Activated naive CD8-positive, alpha-beta T cell (primary cell): ENCODE measurements at regions not wholly inside any gene's neighbourhood (a gene's known extent, or its start where the extent isn't known, plus 50 kb on each side); places are given as distances from the start of the nearest gene placed in this dataset.
"Not testable (repeated sequence)": the region's sequence is repeated elsewhere in the genome, so short reads cannot be mapped to it uniquely, and the experiment has no call there.

ENCODE experiments used
- H3K27ac Mint-ChIP-seq: one replicate; pipeline ENCODE4 v1.8.0; 2021; ENCODE audit warnings: mixed read lengths
- H3K27me3 Mint-ChIP-seq: one replicate; pipeline ENCODE4 v1.8.0; 2021; ENCODE audit warnings: mixed read lengths
- H3K36me3 Mint-ChIP-seq: one replicate; pipeline ENCODE4 v1.8.0; 2021; ENCODE audit warnings: mixed read lengths
- H3K4me1 Mint-ChIP-seq: one replicate; pipeline ENCODE4 v1.8.0; 2021; ENCODE audit warnings: low read depth, mixed read lengths
- H3K4me3 Mint-ChIP-seq: one replicate; pipeline ENCODE4 v1.8.0; 2021; ENCODE audit warnings: mild to moderate bottlenecking, mixed read lengths
- H3K9me3 Mint-ChIP-seq: one replicate; pipeline ENCODE4 v1.8.0; 2021; ENCODE audit warnings: low read depth, mixed read lengths

- H3K27me3 Mint-ChIP-seq = peaks cover 29% of the 10 kb centered on the region
These were observed 51.2 kb upstream of the LBX1 start for GRCh38 chr10:101280511-101280910.

GRCh38 chr10:101280921-101281320, 51.7 kb upstream of the LBX1 start:
- H3K4me3 Mint-ChIP-seq, H3K36me3 Mint-ChIP-seq, H3K9me3 Mint-ChIP-seq, H3K4me1 Mint-ChIP-seq, H3K27ac Mint-ChIP-seq: not testable (repeated sequence)
- H3K27me3 Mint-ChIP-seq = peaks cover 29% of the 10 kb centered on the region

More at GRCh38 chr10:101280511-101280910, 51.2 kb upstream of the LBX1 start:
- no peak overlapping the region for H3K4me3 Mint-ChIP-seq
- no peaks in the 10 kb centered on the region for H3K9me3 Mint-ChIP-seq
- no peak overlapping the region for H3K27ac Mint-ChIP-seq
- no peaks in the 10 kb centered on the region for H3K36me3 Mint-ChIP-seq
- peaks cover 2% of the 10 kb centered on the region for H3K4me1 Mint-ChIP-seq

- Mint-ChIP-seq H3K27me3 (peaks cover 32% of the 10 kb centered on the region), H3K4me1 (peaks cover 2% of the 10 kb centered on the region), H3K9me3 (no peaks in the 10 kb centered on the region), H3K4me3 (no peak overlapping the region), H3K27ac (no peak overlapping the region), H3K36me3 (no peaks in the 10 kb centered on the region)
These were observed 53.7 kb upstream of the LBX1 start for GRCh38 chr10:101282947-101283346.

- H3K27ac Mint-ChIP-seq = no peak overlapping the region
- H3K27me3 Mint-ChIP-seq = peaks cover 34% of the 10 kb centered on the region
- no peaks in the 10 kb centered on the region for H3K9me3 Mint-ChIP-seq
- no peaks in the 10 kb centered on the region for H3K36me3 Mint-ChIP-seq
- H3K4me3 Mint-ChIP-seq = no peak overlapping the region
- H3K4me1 Mint-ChIP-seq = peaks cover 2% of the 10 kb centered on the region
These were observed 54.5 kb upstream of the LBX1 start for GRCh38 chr10:101283762-101284100.

GRCh38 chr10:101284101-101284743, 55.0 kb upstream of the LBX1 start:
- Mint-ChIP-seq H3K36me3 (no peaks in the 10 kb centered on the region), H3K9me3 (no peaks in the 10 kb centered on the region), H3K27ac (no peak overlapping the region), H3K4me1 (peaks cover 2% of the 10 kb centered on the region), H3K4me3 (peak overlapping the region; percentile 32), H3K27me3 (peaks cover 33% of the 10 kb centered on the region)

- no peak overlapping the region for H3K27ac Mint-ChIP-seq
- peaks cover 40% of the 10 kb centered on the region for H3K27me3 Mint-ChIP-seq
- H3K4me3 Mint-ChIP-seq = no peak overlapping the region
- peaks cover 2% of the 10 kb centered on the region for H3K4me1 Mint-ChIP-seq
- no peaks in the 10 kb centered on the region for H3K36me3 Mint-ChIP-seq
- H3K9me3 Mint-ChIP-seq = no peaks in the 10 kb centered on the region
These were observed 55.6 kb upstream of the LBX1 start for GRCh38 chr10:101284744-101285463.

GRCh38 chr10:101285519-101286070, 56.3 kb upstream of the LBX1 start:
- Mint-ChIP-seq H3K36me3 (no peaks in the 10 kb centered on the region), H3K4me3 (no peak overlapping the region), H3K27me3 (peaks cover 47% of the 10 kb centered on the region), H3K4me1 (peaks cover 4% of the 10 kb centered on the region), H3K27ac (no peak overlapping the region), H3K9me3 (no peaks in the 10 kb centered on the region)

GRCh38 chr10:101286248-101287046, 57.2 kb upstream of the LBX1 start:
- Mint-ChIP-seq H3K27ac (no peak overlapping the region), H3K4me3 (no peak overlapping the region), H3K4me1 (peaks cover 10% of the 10 kb centered on the region), H3K36me3 (no peaks in the 10 kb centered on the region), H3K27me3 (peaks cover 48% of the 10 kb centered on the region), H3K9me3 (no peaks in the 10 kb centered on the region)

- no peaks in the 10 kb centered on the region for H3K36me3 Mint-ChIP-seq
- no peak overlapping the region for H3K4me3 Mint-ChIP-seq
- H3K27ac Mint-ChIP-seq = no peak overlapping the region
- H3K27me3 Mint-ChIP-seq = peaks cover 42% of the 10 kb centered on the region
- no peaks in the 10 kb centered on the region for H3K9me3 Mint-ChIP-seq
- H3K4me1 Mint-ChIP-seq = peaks cover 10% of the 10 kb centered on the region
These were observed 58.1 kb upstream of the LBX1 start for GRCh38 chr10:101287183-101287996.

- no peak overlapping the region for H3K4me3 Mint-ChIP-seq
- H3K27me3 Mint-ChIP-seq = peaks cover 37% of the 10 kb centered on the region
- H3K27ac Mint-ChIP-seq = no peak overlapping the region
- H3K36me3 Mint-ChIP-seq = no peaks in the 10 kb centered on the region
- H3K9me3 Mint-ChIP-seq = no peaks in the 10 kb centered on the region
- H3K4me1 Mint-ChIP-seq = peaks cover 10% of the 10 kb centered on the region
These were observed 58.9 kb upstream of the LBX1 start for GRCh38 chr10:101287997-101288635.

GRCh38 chr10:101289541-101289940, 60.3 kb upstream of the LBX1 start:
- peaks cover 38% of the 10 kb centered on the region for H3K27me3 Mint-ChIP-seq
- peaks cover 7% of the 10 kb centered on the region for H3K4me1 Mint-ChIP-seq
- no peak overlapping the region for H3K27ac Mint-ChIP-seq
- H3K9me3 Mint-ChIP-seq = no peaks in the 10 kb centered on the region
- H3K4me3 Mint-ChIP-seq = no peak overlapping the region
- no peaks in the 10 kb centered on the region for H3K36me3 Mint-ChIP-seq

- H3K27ac Mint-ChIP-seq = no peak overlapping the region
- peaks cover 7% of the 10 kb centered on the region for H3K4me1 Mint-ChIP-seq
- H3K36me3 Mint-ChIP-seq = no peaks in the 10 kb centered on the region
- H3K4me3 Mint-ChIP-seq = peak overlapping the region; percentile 65
- H3K27me3 Mint-ChIP-seq = peaks cover 34% of the 10 kb centered on the region
- H3K9me3 Mint-ChIP-seq = no peaks in the 10 kb centered on the region
These were observed 61.2 kb upstream of the LBX1 start for GRCh38 chr10:101290431-101290830.

GRCh38 chr10:101290881-101291280, 61.6 kb upstream of the LBX1 start:
- Mint-ChIP-seq H3K27me3 (peaks cover 38% of the 10 kb centered on the region), H3K36me3 (no peaks in the 10 kb centered on the region)

More at GRCh38 chr10:101290881-101291280, 61.6 kb upstream of the LBX1 start:
- Mint-ChIP-seq H3K27ac (no peak overlapping the region), H3K4me3 (peak overlapping the region; percentile 65), H3K9me3 (no peaks in the 10 kb centered on the region), H3K4me1 (peaks cover 7% of the 10 kb centered on the region)
